Smooth muscle cell (in vitro differentiated cells): ENCODE measurements at regions not wholly inside any gene's neighbourhood (a gene's known extent, or its start where the extent isn't known, plus 50 kb on each side); places are given as distances from the start of the nearest gene placed in this dataset.

Experiments
- DNase-seq: peaks from one replicate; lab custom pipeline; 2025; ENCODE audit not compliant: unreplicated experiment; lab: John Stamatoyannopoulos, UW
- H2AFZ ChIP-seq: fragments of 200-600 bp; sonication (generic); 2 replicates; pipeline ENCODE4 v1.6.0; 2016; ENCODE audit warnings: antibody characterized with exemption, low read depth, mild to moderate bottlenecking
- H3F3A ChIP-seq: fragments of 200-600 bp; sonication (generic); 2 replicates; pipeline ENCODE4 v1.6.0; 2017; ENCODE audit warnings: antibody characterized with exemption, low read depth
- H3K27ac ChIP-seq: fragments of 200-600 bp; sonication (generic); 2 replicates; pipeline ENCODE4 v1.5.1; 2016; ENCODE audit warnings: low read depth, mild to moderate bottlenecking
- H3K27me3 ChIP-seq: fragments of 200-600 bp; sonication (generic); 2 replicates; pipeline ENCODE4 v1.6.1; 2016; ENCODE audit warnings: low read depth, mild to moderate bottlenecking
- H3K36me3 ChIP-seq: fragments of 200-600 bp; sonication (generic); 2 replicates; pipeline ENCODE4 v1.5.1; 2016; ENCODE audit warnings: low read depth
- H3K4me1 ChIP-seq: fragments of 200-600 bp; sonication (generic); 2 replicates; pipeline ENCODE4 v1.5.1; 2016; ENCODE audit warnings: low read depth
- H3K4me2 ChIP-seq: fragments of 200-600 bp; sonication (generic); 2 replicates; pipeline ENCODE4 v1.6.0; 2016; ENCODE audit warnings: mild to moderate bottlenecking
- H3K4me3 ChIP-seq: fragments of 200-600 bp; sonication (generic); 2 replicates; pipeline ENCODE4 v1.5.1; 2016; ENCODE audit warnings: mild to moderate bottlenecking
- H3K79me2 ChIP-seq: fragments of 200-600 bp; sonication (generic); 2 replicates; pipeline ENCODE4 v1.6.0; 2016; ENCODE audit warnings: low read depth, mild to moderate bottlenecking
- H3K9ac ChIP-seq: fragments of 200-600 bp; sonication (generic); 2 replicates; pipeline ENCODE4 v1.6.0; 2016; ENCODE audit warnings: low read depth
- H3K9me3 ChIP-seq: fragments of 200-600 bp; sonication (generic); replicated peaks from 2 replicates; pipeline ENCODE4 v1.5.1; 2016; ENCODE audit warnings: low read depth
- H4K20me1 ChIP-seq: fragments of 200-600 bp; sonication (generic); 2 replicates; pipeline ENCODE4 v1.6.0; 2016; ENCODE audit warnings: low read depth
- CTCF ChIP-seq: fragments of 200-600 bp; sonication (generic); IDR thresholded peaks from 2 replicates; pipeline ENCODE4 v1.5.1; 2017; ENCODE audit warnings: borderline replicate concordance, mild to moderate bottlenecking, antibody characterized with exemption; ENCODE audit not compliant: insufficient read depth, poor library complexity, severe bottlenecking
- WGBS: methylation state at CpG from one replicate; pipeline ENCODE4 v1.1.7; 2016; ENCODE audit warnings: low lambda C conversion rate; 5-methylcytosine and 5-hydroxymethylcytosine counted together

GRCh38 chr18:2082676-2083075, 488.6 kb downstream of the METTL4 start:
- no peak overlapping the region for H2AFZ ChIP-seq
- H3K4me2 ChIP-seq = no peak overlapping the region
- no peak for DNase-seq
- H3K36me3 ChIP-seq = no peaks in the 10 kb centered on the region
- H3K9ac ChIP-seq = no peak overlapping the region
- no peaks in the 10 kb centered on the region for H3K27me3 ChIP-seq
- no peak overlapping the region for H3K4me3 ChIP-seq
- H3K9me3 ChIP-seq = no peaks in the 10 kb centered on the region
- TF ChIP-seq CTCF = no peak
- no peak overlapping the region for H3K27ac ChIP-seq
- no peaks in the 10 kb centered on the region for H4K20me1 ChIP-seq
- H3K4me1 ChIP-seq = no peaks in the 10 kb centered on the region
- 46% methylated on average over 1 of the region's 1 CpG for WGBS
- H3F3A ChIP-seq = no peaks in the 10 kb centered on the region
- H3K79me2 ChIP-seq = no peaks in the 10 kb centered on the region

GRCh38 chr18:2083691-2084090, 487.6 kb downstream of the METTL4 start:
- DNase-seq = no peak
- H3K9me3 ChIP-seq = no peaks in the 10 kb centered on the region
- H4K20me1 ChIP-seq = no peaks in the 10 kb centered on the region
- no peak overlapping the region for H3K9ac ChIP-seq
- WGBS = 34% methylated on average over 3 of the region's 3 CpGs
- H3K27me3 ChIP-seq = no peaks in the 10 kb centered on the region
- no peaks in the 10 kb centered on the region for H3F3A ChIP-seq
- no peaks in the 10 kb centered on the region for H3K4me1 ChIP-seq
- no peak overlapping the region for H3K27ac ChIP-seq
- no peaks in the 10 kb centered on the region for H3K36me3 ChIP-seq
- no peak overlapping the region for H3K4me2 ChIP-seq
- no peak overlapping the region for H2AFZ ChIP-seq
- H3K79me2 ChIP-seq = no peaks in the 10 kb centered on the region
- TF ChIP-seq CTCF = no peak
- no peak overlapping the region for H3K4me3 ChIP-seq

- H4K20me1 ChIP-seq = no peaks in the 10 kb centered on the region
- H3K79me2 ChIP-seq = no peaks in the 10 kb centered on the region
- no peak overlapping the region for H3K27ac ChIP-seq
- H3K4me3 ChIP-seq = no peak overlapping the region
- TF ChIP-seq CTCF = no peak
- H3K36me3 ChIP-seq = no peaks in the 10 kb centered on the region
- no peak overlapping the region for H3K9ac ChIP-seq
- no peaks in the 10 kb centered on the region for H3K4me1 ChIP-seq
- DNase-seq = no peak
- H3K9me3 ChIP-seq = no peaks in the 10 kb centered on the region
- no peak overlapping the region for H2AFZ ChIP-seq
- no peaks in the 10 kb centered on the region for H3K27me3 ChIP-seq
- no peak overlapping the region for H3K4me2 ChIP-seq
- H3F3A ChIP-seq = no peaks in the 10 kb centered on the region
These were observed 484.9 kb downstream of the METTL4 start for GRCh38 chr18:2086439-2086838.

GRCh38 chr18:2087877-2088673, 483.2 kb downstream of the METTL4 start:
- H3K4me3 ChIP-seq = no peak overlapping the region
- no peak overlapping the region for H2AFZ ChIP-seq
- WGBS = 64% methylated on average over 5 of the region's 5 CpGs
- no peaks in the 10 kb centered on the region for H3K27me3 ChIP-seq
- no peaks in the 10 kb centered on the region for H3K9me3 ChIP-seq
- no peak for DNase-seq
- no peak overlapping the region for H3K9ac ChIP-seq
- no peak for TF ChIP-seq CTCF
- no peaks in the 10 kb centered on the region for H3F3A ChIP-seq
- H3K36me3 ChIP-seq = no peaks in the 10 kb centered on the region
- no peak overlapping the region for H3K4me2 ChIP-seq
- no peaks in the 10 kb centered on the region for H3K4me1 ChIP-seq
- H4K20me1 ChIP-seq = no peaks in the 10 kb centered on the region
- no peak overlapping the region for H3K27ac ChIP-seq
- no peaks in the 10 kb centered on the region for H3K79me2 ChIP-seq
